ENCODE measurements at regions not wholly inside any gene's neighbourhood (a gene's known extent, or its start where the extent isn't known, plus 50 kb on each side); places are given as distances from the start of the nearest gene placed in this dataset.

- TF ChIP-seq CTCF (IDR thresholded peaks at IDR 0.05; ENCODE audit: low read depth, low read length, missing input control) (no peak), ZBTB33 (IDR thresholded peaks at IDR 0.05) (no peak), YY1 (IDR thresholded peaks at IDR 0.05) (no peak), SP1 (IDR thresholded peaks at IDR 0.05) (no peak), ATF3 (IDR thresholded peaks at IDR 0.05) (no peak), REST (IDR thresholded peaks at IDR 0.05) (no peak)
Observed at GRCh38 chr3:27976933-27977332, 254.8 kb upstream of the EOMES start.
